Ishikawa (cell line): ENCODE measurements at regions not wholly inside any gene's neighbourhood (a gene's known extent, or its start where the extent isn't known, plus 50 kb on each side); places are given as distances from the start of the nearest gene placed in this dataset.

ENCODE experiments used
- EGR1 ChIP-seq: IDR thresholded peaks from 2 replicates; pipeline ENCODE4 v1.6.1; 2012
- EP300 ChIP-seq: IDR thresholded peaks from 2 replicates; pipeline ENCODE4 v1.6.1; 2012; ENCODE audit warnings: borderline replicate concordance
- FOXM1 ChIP-seq: IDR thresholded peaks from 2 replicates; pipeline ENCODE4 v1.6.1; 2012; ENCODE audit warnings: low read depth, borderline replicate concordance
- RAD21 ChIP-seq: IDR thresholded peaks from 2 replicates; pipeline ENCODE4 v1.6.1; 2012; ENCODE audit warnings: low read depth
- TF ChIP-seq, protein P1 (sequence below): IDR thresholded peaks from 2 replicates; pipeline ENCODE4 v1.6.1; 2012

DNA sequence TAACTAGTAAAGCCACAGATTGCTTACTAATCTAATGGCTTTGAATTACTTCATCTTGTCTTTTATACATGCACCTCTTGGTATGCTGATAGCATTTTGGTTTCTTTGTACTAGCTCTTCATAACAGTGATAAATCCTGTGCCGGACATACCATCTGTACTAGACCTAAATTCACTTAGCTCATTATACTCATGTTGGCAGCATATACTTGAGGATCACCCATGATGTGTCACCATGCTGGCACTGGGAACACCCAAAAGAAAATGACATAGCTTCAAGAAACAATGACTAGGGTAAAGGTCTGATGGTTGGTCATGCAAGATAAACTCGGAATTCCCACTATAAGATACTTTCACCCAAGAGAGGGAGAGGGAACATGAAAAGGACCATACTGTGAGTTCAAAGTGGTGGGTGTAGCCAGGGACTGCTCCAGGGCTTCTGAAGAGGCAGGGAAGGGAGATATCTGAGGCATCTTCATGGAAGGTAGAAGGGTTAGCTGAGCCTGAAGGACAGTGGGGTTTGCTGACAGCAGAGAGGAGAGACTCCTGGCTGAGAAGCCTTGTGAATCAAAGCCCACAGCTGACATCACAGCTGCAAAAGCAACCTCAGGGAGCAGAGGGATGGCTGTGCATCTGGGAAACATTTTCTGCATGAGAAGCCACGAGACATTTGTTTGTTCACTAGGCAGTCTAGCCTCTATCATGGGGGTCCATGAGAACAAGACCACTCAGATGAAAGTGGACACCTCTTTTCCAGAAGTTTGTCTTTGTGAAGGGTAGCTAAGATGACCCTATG is 314.2 kb downstream of the RAB28 start:
- no peak for TF ChIP-seq RAD21
- TF ChIP-seq FOXM1: no peak
- TF ChIP-seq, protein P1, sequence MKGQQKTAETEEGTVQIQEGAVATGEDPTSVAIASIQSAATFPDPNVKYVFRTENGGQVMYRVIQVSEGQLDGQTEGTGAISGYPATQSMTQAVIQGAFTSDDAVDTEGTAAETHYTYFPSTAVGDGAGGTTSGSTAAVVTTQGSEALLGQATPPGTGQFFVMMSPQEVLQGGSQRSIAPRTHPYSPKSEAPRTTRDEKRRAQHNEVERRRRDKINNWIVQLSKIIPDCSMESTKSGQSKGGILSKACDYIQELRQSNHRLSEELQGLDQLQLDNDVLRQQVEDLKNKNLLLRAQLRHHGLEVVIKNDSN: no peak
- no peak for TF ChIP-seq EP300
- no peak for TF ChIP-seq EGR1
